ENCODE measurements at regions not wholly inside any gene's neighbourhood (a gene's known extent, or its start where the extent isn't known, plus 50 kb on each side); places are given as distances from the start of the nearest gene placed in this dataset.

- TF ChIP-seq POLR2AphosphoS5 (IDR thresholded peaks at IDR 0.05; ENCODE audit: low read depth, low read length): no peak
- no peak for TF ChIP-seq POLR2A (IDR thresholded peaks at IDR 0.05; ENCODE audit: low read depth, low read length)
- no peak for TF ChIP-seq TAF1 (IDR thresholded peaks at IDR 0.05; ENCODE audit: borderline replicate concordance, low read depth, low read length)
- FAIRE-seq: no peak
These were observed 363.5 kb downstream of the SAMD5 start for GRCh38 chr6:147872002-147872401.

DNA sequence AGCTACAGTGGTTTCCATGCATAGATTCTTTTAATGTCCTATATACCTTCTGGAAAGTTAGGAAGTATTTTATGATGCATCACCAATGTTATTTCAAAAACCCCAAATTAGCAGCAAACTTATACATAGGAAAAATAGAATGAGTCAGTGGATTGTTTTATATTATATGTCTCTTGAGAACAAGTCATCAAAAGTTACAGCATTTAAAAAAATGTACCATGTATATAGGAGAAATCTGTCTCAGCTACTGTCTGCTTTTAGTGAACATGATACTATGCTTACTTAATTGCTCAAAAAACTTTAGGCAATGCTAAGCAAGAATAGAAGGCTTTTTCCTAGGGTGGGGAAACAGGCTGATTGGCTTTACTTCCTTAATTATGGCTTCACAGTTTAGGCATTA is 365.3 kb downstream of the SAMD5 start:
- DNase-seq (ENCODE audit: insufficient read length): no peak
- TF ChIP-seq POLR2A (IDR thresholded peaks at IDR 0.05; ENCODE audit: low read depth, low read length) (no peak), TAF1 (IDR thresholded peaks at IDR 0.05; ENCODE audit: borderline replicate concordance, low read depth, low read length) (no peak)
- FAIRE-seq: no peak

More at GRCh38 chr6:147872002-147872401, 363.5 kb downstream of the SAMD5 start:
- no peak for DNase-seq (ENCODE audit: insufficient read length)

GRCh38 chr6:147874322-147874721 is 365.8 kb downstream of the SAMD5 start:
- DNase-seq (ENCODE audit: insufficient read length): no peak
- TF ChIP-seq TAF1 (IDR thresholded peaks at IDR 0.05; ENCODE audit: borderline replicate concordance, low read depth, low read length) (no peak), POLR2A (IDR thresholded peaks at IDR 0.05; ENCODE audit: low read depth, low read length) (no peak), POLR2AphosphoS5 (IDR thresholded peaks at IDR 0.05; ENCODE audit: low read depth, low read length) (no peak)
- no peak for FAIRE-seq

- no peak for TF ChIP-seq POLR2AphosphoS5 (IDR thresholded peaks at IDR 0.05; ENCODE audit: low read depth, low read length)
- no peak for TF ChIP-seq POLR2A (IDR thresholded peaks at IDR 0.05; ENCODE audit: low read depth, low read length)
- no peak for TF ChIP-seq TAF1 (IDR thresholded peaks at IDR 0.05; ENCODE audit: borderline replicate concordance, low read depth, low read length)
- FAIRE-seq (no peak), DNase-seq (ENCODE audit: insufficient read length) (no peak)
These were observed 370.6 kb downstream of the SAMD5 start for GRCh38 chr6:147879031-147879580.

- TF ChIP-seq POLR2AphosphoS5 (IDR thresholded peaks at IDR 0.05; ENCODE audit: low read depth, low read length): no peak
- no peak for TF ChIP-seq POLR2A (IDR thresholded peaks at IDR 0.05; ENCODE audit: low read depth, low read length)
- TF ChIP-seq TAF1 (IDR thresholded peaks at IDR 0.05; ENCODE audit: borderline replicate concordance, low read depth, low read length): no peak
- FAIRE-seq: no peak
- no peak for DNase-seq (ENCODE audit: insufficient read length)
These were observed 372.9 kb downstream of the SAMD5 start for GRCh38 chr6:147881432-147881831.

- FAIRE-seq (no peak), DNase-seq (ENCODE audit: insufficient read length) (no peak)
- no peak for TF ChIP-seq TAF1 (IDR thresholded peaks at IDR 0.05; ENCODE audit: borderline replicate concordance, low read depth, low read length)
- no peak for TF ChIP-seq POLR2AphosphoS5 (IDR thresholded peaks at IDR 0.05; ENCODE audit: low read depth, low read length)
- TF ChIP-seq POLR2A (IDR thresholded peaks at IDR 0.05; ENCODE audit: low read depth, low read length): no peak
These were observed 379.9 kb downstream of the SAMD5 start for GRCh38 chr6:147888374-147888773.

DNA sequence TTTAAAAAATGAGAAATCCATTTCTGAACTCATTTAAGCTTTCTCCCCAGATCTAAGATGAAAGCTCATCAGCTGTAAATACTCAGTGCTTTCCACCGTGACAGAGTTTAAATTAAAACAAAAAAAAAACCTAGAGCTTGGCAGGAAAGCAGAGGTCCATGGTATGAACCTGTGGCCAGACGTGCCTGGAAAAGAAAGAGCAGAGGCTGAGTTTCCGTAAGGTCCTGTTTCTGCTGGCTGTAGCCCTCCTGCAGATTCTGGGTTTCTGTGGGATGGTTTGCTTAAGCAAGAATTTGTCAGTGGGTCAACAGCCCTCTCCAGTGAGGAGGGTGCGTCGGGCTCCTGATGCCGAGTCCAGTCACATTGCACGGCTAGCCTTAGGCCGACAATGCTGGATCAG is 383.2 kb downstream of the SAMD5 start:
- TF ChIP-seq TAF1 (IDR thresholded peaks at IDR 0.05; ENCODE audit: borderline replicate concordance, low read depth, low read length) (no peak), POLR2AphosphoS5 (IDR thresholded peaks at IDR 0.05; ENCODE audit: low read depth, low read length) (no peak), POLR2A (IDR thresholded peaks at IDR 0.05; ENCODE audit: low read depth, low read length) (no peak)
- FAIRE-seq (no peak), DNase-seq (ENCODE audit: insufficient read length) (no peak)

DNA sequence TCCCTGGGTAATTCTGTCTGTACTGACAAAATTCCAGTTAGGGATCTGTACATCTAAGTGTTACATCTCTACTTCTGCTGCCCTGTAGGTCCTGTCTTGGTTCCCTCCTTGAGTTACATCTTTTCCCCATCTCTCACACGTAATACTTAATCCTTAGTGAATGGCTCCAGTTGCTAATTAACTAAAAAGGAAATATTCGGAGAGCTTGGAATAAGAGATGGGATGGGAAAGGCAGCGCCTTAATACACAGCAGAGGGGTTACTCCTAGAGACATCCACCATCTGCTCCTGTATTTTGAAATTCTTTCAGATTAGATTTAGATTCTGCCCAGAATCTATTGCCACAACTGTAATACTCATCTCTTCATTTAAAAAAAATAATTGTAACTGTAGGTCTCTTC is 384.0 kb downstream of the SAMD5 start:
- no peak for DNase-seq (ENCODE audit: insufficient read length)
- no peak for FAIRE-seq

DNA sequence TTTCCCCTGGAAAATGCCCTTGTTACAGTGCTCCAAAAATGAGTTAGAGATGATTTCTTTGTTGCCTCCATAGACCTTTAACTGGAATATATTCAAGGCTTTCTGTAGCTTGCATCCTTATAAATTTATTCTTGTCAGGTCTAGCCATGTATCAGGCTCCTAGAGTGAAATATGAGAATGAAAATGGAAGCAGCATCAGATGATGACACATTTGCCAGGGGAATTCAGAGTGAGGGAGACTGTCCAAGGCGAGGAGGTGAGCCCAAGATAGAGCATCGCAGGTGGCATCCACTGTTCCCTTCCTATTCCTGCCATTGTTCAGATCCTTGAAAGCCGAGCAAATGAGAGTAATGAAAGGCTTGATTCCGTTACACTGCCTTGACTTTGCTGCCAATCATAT is 386.8 kb downstream of the SAMD5 start:
- no peak for TF ChIP-seq POLR2AphosphoS5 (IDR thresholded peaks at IDR 0.05; ENCODE audit: low read depth, low read length)
- TF ChIP-seq TAF1 (IDR thresholded peaks at IDR 0.05; ENCODE audit: borderline replicate concordance, low read depth, low read length): no peak
- no peak for TF ChIP-seq POLR2A (IDR thresholded peaks at IDR 0.05; ENCODE audit: low read depth, low read length)
- no peak for DNase-seq (ENCODE audit: insufficient read length)
- FAIRE-seq: no peak

More for the DNA sequence above, 384.0 kb downstream of the SAMD5 start:
- TF ChIP-seq POLR2AphosphoS5 (IDR thresholded peaks at IDR 0.05; ENCODE audit: low read depth, low read length): no peak
- no peak for TF ChIP-seq POLR2A (IDR thresholded peaks at IDR 0.05; ENCODE audit: low read depth, low read length)
- no peak for TF ChIP-seq TAF1 (IDR thresholded peaks at IDR 0.05; ENCODE audit: borderline replicate concordance, low read depth, low read length)

GRCh38 chr6:147900247-147900830 is 391.8 kb downstream of the SAMD5 start:
- DNase-seq (ENCODE audit: insufficient read length) (no peak), FAIRE-seq (no peak)
- TF ChIP-seq POLR2AphosphoS5 (IDR thresholded peaks at IDR 0.05; ENCODE audit: low read depth, low read length) (no peak), TAF1 (IDR thresholded peaks at IDR 0.05; ENCODE audit: borderline replicate concordance, low read depth, low read length) (no peak), POLR2A (IDR thresholded peaks at IDR 0.05; ENCODE audit: low read depth, low read length) (no peak)

DNA sequence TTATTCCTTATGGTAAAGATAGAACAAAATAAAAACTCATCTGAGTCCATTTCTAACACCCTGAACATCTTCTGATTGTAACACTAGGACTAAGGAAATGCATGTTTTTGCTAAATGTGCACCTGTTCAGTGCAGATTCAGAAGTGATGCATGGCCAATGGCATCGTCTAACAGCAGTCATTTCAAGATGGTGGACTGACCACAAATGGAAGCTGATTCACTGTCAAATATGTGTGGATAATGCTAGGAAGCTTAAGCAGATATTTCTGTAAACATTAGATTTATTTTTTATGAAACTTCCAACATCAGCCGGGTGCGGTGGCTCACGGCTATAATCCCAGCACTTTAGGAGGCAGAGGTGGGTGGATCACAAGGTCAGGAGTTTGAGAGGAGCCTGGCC is 394.8 kb downstream of the SAMD5 start:
- FAIRE-seq (no peak), DNase-seq (ENCODE audit: insufficient read length) (no peak)

DNA sequence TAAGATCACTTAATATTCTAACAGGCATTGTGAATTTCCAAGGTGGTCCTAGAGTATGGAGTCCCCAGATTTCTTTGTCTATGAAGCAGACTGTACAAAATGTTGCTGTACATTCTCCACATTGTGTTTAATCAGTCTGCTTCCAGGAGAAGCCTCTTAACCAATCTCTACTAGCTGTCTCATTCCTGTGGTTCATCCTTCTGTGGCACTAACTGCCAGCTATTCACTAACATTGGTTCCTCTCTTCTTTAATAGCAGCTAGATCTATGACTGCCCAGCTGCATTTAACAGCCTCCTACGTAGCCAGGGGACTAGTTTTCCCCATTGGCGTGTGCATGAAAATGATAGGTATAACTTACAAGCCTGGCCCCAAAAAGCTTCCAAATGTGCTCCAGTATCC is 395.4 kb downstream of the SAMD5 start:
- FAIRE-seq (no peak), DNase-seq (ENCODE audit: insufficient read length) (no peak)
- no peak for TF ChIP-seq POLR2AphosphoS5 (IDR thresholded peaks at IDR 0.05; ENCODE audit: low read depth, low read length)
- TF ChIP-seq POLR2A (IDR thresholded peaks at IDR 0.05; ENCODE audit: low read depth, low read length): no peak
- no peak for TF ChIP-seq TAF1 (IDR thresholded peaks at IDR 0.05; ENCODE audit: borderline replicate concordance, low read depth, low read length)

More for the DNA sequence above, 394.8 kb downstream of the SAMD5 start:
- TF ChIP-seq POLR2A (IDR thresholded peaks at IDR 0.05; ENCODE audit: low read depth, low read length) (no peak), POLR2AphosphoS5 (IDR thresholded peaks at IDR 0.05; ENCODE audit: low read depth, low read length) (no peak), TAF1 (IDR thresholded peaks at IDR 0.05; ENCODE audit: borderline replicate concordance, low read depth, low read length) (no peak)
